Ovary (tissue), 3 donors: ENCODE measurements at regions not wholly inside any gene's neighbourhood (a gene's known extent, or its start where the extent isn't known, plus 50 kb on each side); places are given as distances from the start of the nearest gene placed in this dataset.

Source experiments
- POLR2A ChIP-seq: fragments of 450-650 bp; IDR thresholded peaks from one replicate; pipeline ENCODE4 v1.6.1; 2017; ENCODE audit warnings: antibody characterized with exemption, mild to moderate bottlenecking, moderate library complexity
- TF ChIP-seq, protein P1 (sequence below), 3 donors: fragments of 450-650 bp in 2 of 3; fragments of 200-600 bp in 1 of 3; IDR thresholded peaks; one replicate each; pipeline versions ENCODE4 v1.5.1 to v1.8.0; 2016 to 2022; ENCODE audit warnings: antibody characterized with exemption in 3 of 3, mild to moderate bottlenecking in 1 of 3
- donor health status: DM: no; HTN: no; CAD: no.

DNA sequence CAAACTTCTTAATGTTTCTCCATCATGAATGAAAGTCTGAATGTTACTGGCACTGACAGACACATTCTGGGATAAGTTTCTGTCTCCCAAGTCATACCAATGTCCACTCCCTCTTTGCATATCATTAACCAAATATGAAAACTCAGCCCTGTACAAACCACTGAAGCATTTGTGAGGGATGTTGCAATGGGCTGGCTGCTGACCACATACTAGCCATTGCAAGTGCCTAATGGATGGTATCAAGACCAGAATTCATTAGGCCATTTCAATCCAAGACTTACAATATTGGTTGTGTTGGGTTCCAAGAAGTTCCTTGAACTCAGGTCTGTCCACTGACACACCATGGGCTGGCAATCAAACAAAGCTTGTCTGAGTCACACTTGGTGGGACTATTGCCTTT, 73.8 kb downstream of the CBLN2 start:
- TF ChIP-seq, protein P1, sequence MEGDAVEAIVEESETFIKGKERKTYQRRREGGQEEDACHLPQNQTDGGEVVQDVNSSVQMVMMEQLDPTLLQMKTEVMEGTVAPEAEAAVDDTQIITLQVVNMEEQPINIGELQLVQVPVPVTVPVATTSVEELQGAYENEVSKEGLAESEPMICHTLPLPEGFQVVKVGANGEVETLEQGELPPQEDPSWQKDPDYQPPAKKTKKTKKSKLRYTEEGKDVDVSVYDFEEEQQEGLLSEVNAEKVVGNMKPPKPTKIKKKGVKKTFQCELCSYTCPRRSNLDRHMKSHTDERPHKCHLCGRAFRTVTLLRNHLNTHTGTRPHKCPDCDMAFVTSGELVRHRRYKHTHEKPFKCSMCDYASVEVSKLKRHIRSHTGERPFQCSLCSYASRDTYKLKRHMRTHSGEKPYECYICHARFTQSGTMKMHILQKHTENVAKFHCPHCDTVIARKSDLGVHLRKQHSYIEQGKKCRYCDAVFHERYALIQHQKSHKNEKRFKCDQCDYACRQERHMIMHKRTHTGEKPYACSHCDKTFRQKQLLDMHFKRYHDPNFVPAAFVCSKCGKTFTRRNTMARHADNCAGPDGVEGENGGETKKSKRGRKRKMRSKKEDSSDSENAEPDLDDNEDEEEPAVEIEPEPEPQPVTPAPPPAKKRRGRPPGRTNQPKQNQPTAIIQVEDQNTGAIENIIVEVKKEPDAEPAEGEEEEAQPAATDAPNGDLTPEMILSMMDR (IDR thresholded peaks at IDR 0.05): no peak
- no peak for TF ChIP-seq POLR2A
